ENCODE measurements at regions not wholly inside any gene's neighbourhood (a gene's known extent, or its start where the extent isn't known, plus 50 kb on each side); places are given as distances from the start of the nearest gene placed in this dataset.

DNA sequence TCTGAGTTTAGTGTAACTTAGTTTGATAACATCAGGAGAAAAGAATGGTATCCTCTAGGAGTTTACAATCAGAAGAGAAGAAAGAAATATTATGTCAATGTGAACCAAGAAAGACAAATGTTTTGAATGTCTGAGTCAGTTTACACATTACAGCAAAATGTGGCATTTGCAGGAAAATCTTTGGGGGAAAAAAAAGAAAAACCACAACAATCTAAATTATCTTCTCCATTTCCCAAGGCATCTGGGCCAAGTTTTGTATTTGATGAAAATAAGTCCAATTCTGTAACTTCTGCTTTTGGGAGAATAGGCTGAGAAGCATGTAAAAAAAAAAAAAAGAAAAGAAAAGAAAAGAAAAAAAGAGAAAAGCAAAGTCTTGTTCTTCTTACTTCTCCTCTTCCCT, 58.8 kb upstream of the FLRT2 start:
- no peak for TF ChIP-seq EZH2 (IDR thresholded peaks at IDR 0.05; ENCODE audit: borderline replicate concordance)
- TF ChIP-seq, protein P1, sequence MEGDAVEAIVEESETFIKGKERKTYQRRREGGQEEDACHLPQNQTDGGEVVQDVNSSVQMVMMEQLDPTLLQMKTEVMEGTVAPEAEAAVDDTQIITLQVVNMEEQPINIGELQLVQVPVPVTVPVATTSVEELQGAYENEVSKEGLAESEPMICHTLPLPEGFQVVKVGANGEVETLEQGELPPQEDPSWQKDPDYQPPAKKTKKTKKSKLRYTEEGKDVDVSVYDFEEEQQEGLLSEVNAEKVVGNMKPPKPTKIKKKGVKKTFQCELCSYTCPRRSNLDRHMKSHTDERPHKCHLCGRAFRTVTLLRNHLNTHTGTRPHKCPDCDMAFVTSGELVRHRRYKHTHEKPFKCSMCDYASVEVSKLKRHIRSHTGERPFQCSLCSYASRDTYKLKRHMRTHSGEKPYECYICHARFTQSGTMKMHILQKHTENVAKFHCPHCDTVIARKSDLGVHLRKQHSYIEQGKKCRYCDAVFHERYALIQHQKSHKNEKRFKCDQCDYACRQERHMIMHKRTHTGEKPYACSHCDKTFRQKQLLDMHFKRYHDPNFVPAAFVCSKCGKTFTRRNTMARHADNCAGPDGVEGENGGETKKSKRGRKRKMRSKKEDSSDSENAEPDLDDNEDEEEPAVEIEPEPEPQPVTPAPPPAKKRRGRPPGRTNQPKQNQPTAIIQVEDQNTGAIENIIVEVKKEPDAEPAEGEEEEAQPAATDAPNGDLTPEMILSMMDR (IDR thresholded peaks at IDR 0.05; ENCODE audit: poor library complexity) = no peak
